Nephron progenitor cell (in vitro differentiated cells): ENCODE measurements at regions not wholly inside any gene's neighbourhood (a gene's known extent, or its start where the extent isn't known, plus 50 kb on each side); places are given as distances from the start of the nearest gene placed in this dataset.
A peak's percentile ranks its signal among the peaks of the same experiment; 100 is the strongest.

Experiments used
- DNase-seq: peaks from one replicate; pipeline ENCODE4 v3.0.0; 2021
- H3K27ac Mint-ChIP-seq: 2 replicates; pipeline ENCODE4 v1.8.0; 2021; ENCODE audit warnings: mild to moderate bottlenecking, moderate library complexity, mixed read lengths
- H3K27me3 Mint-ChIP-seq: 2 replicates; pipeline ENCODE4 v1.8.0; 2021; ENCODE audit warnings: mild to moderate bottlenecking, low read depth, mixed read lengths; ENCODE audit not compliant: poor library complexity
- H3K36me3 Mint-ChIP-seq: 2 replicates; pipeline ENCODE4 v1.8.0; 2021; ENCODE audit warnings: low read depth, mixed read lengths
- H3K4me1 Mint-ChIP-seq: 2 replicates; pipeline ENCODE4 v1.8.0; 2021; ENCODE audit warnings: mixed read lengths
- H3K4me3 Mint-ChIP-seq: 2 replicates; pipeline ENCODE4 v1.8.0; 2021; ENCODE audit warnings: mild to moderate bottlenecking, moderate library complexity, mixed read lengths
- H3K9me3 Mint-ChIP-seq: 2 replicates; pipeline ENCODE4 v1.8.0; 2021; ENCODE audit warnings: mild to moderate bottlenecking, moderate library complexity, mixed read lengths
- CTCF ChIP-seq: fragments of 200-600 bp; sonication (generic); IDR thresholded peaks from 2 replicates; pipeline ENCODE4 v1.5.0; 2021; ENCODE audit warnings: antibody characterized with exemption

GRCh38 chr17:33987162-33987561 is 267.9 kb upstream of the CCL2 start:
- Mint-ChIP-seq H3K9me3 (peaks cover 17% of the 10 kb centered on the region), H3K36me3 (peaks cover 7% of the 10 kb centered on the region), H3K4me1 (peaks cover 49% of the 10 kb centered on the region), H3K4me3 (no peak overlapping the region), H3K27ac (peak overlapping the region; percentile 73), H3K27me3 (peaks cover 14% of the 10 kb centered on the region)
- no peak for DNase-seq
- TF ChIP-seq CTCF = no peak

GRCh38 chr17:33989361-33990148 is 265.5 kb upstream of the CCL2 start:
- Mint-ChIP-seq H3K36me3 (peaks cover 7% of the 10 kb centered on the region), H3K9me3 (peaks cover 17% of the 10 kb centered on the region), H3K4me1 (peaks cover 43% of the 10 kb centered on the region), H3K4me3 (no peak overlapping the region), H3K27ac (no peak overlapping the region), H3K27me3 (peaks cover 10% of the 10 kb centered on the region)
- no peak for TF ChIP-seq CTCF
- DNase-seq = no peak

GRCh38 chr17:33990943-33991706 is 264.0 kb upstream of the CCL2 start:
- Mint-ChIP-seq H3K36me3 (peaks cover 7% of the 10 kb centered on the region), H3K4me3 (no peak overlapping the region), H3K9me3 (peaks cover 19% of the 10 kb centered on the region), H3K27ac (no peak overlapping the region), H3K27me3 (peaks cover 2% of the 10 kb centered on the region), H3K4me1 (peaks cover 43% of the 10 kb centered on the region)
- DNase-seq = no peak
- TF ChIP-seq CTCF = no peak

- peaks cover 2% of the 10 kb centered on the region for H3K27me3 Mint-ChIP-seq
- H3K4me3 Mint-ChIP-seq = no peak overlapping the region
- no peak for DNase-seq
- peaks cover 42% of the 10 kb centered on the region for H3K4me1 Mint-ChIP-seq
- H3K36me3 Mint-ChIP-seq = peaks cover 7% of the 10 kb centered on the region
- no peak for TF ChIP-seq CTCF
- peaks cover 26% of the 10 kb centered on the region for H3K9me3 Mint-ChIP-seq
- H3K27ac Mint-ChIP-seq = no peak overlapping the region
These were observed 263.0 kb upstream of the CCL2 start for GRCh38 chr17:33992113-33992512.

- H3K27me3 Mint-ChIP-seq = no peaks in the 10 kb centered on the region
- peaks cover 12% of the 10 kb centered on the region for H3K36me3 Mint-ChIP-seq
- H3K4me3 Mint-ChIP-seq = no peak overlapping the region
- no peak for TF ChIP-seq CTCF
- no peaks in the 10 kb centered on the region for H3K4me1 Mint-ChIP-seq
- H3K9me3 Mint-ChIP-seq = peaks cover 56% of the 10 kb centered on the region
- no peak for DNase-seq
- H3K27ac Mint-ChIP-seq = no peak overlapping the region
These were observed 254.4 kb upstream of the CCL2 start for GRCh38 chr17:34000639-34001038.
